CD4-positive, alpha-beta T cell (primary cell): ENCODE measurements at regions not wholly inside any gene's neighbourhood (a gene's known extent, or its start where the extent isn't known, plus 50 kb on each side); places are given as distances from the start of the nearest gene placed in this dataset.

Experiments
- ATAC-seq: fragments of 200-7000 bp; cut with Tn5 transposase; one replicate; pipeline ENCODE4 v1.10.0; 2022; ENCODE audit warnings: mild to moderate bottlenecking; ENCODE audit not compliant: poor library complexity
- CTCF ChIA-PET: fragments of 350-600 bp; sonication (Branson Sonifier 250); formaldehyde crosslinking; loops from one replicate; lab custom pipeline; 2021; ENCODE audit warnings: antibody characterized with exemption, inconsistent platforms; lab: Charles Lee
- POLR2A ChIA-PET: fragments of 350-600 bp; sonication (Branson Sonifier 250); formaldehyde crosslinking; loops from one replicate; lab custom pipeline; 2021; ENCODE audit warnings: antibody characterized with exemption, inconsistent platforms; lab: Charles Lee
- DNase-seq, 14 experiments: peaks; one replicate each; pipeline ENCODE4 v3.0.0-alpha.2; 2013 to 2020; ENCODE audit warnings: mixed read lengths in 2 of 14
- H3K27ac ChIP-seq, 2 donors: one replicate each; pipeline versions ENCODE4 v1.5.1 to v1.7.0; 2013; ENCODE audit warnings: low read length in 2 of 2, low read depth in 1 of 2, mild to moderate bottlenecking in 1 of 2
- H3K27me3 ChIP-seq, 2 experiments: 1 replicate in 1 of 2; 2 replicates in 1 of 2; pipeline versions ENCODE4 v1.6.1 to v1.7.0; 2013; ENCODE audit warnings: low read length in 2 of 2, control low read depth in 1 of 2, mild to moderate bottlenecking in 1 of 2, moderate library complexity in 1 of 2; ENCODE audit not compliant: insufficient read depth in 2 of 2, control insufficient read depth in 1 of 2
- H3K36me3 ChIP-seq: one replicate; pipeline ENCODE4 v1.6.1; 2013; ENCODE audit warnings: low read length, control low read depth; ENCODE audit not compliant: insufficient read depth
- H3K4me1 ChIP-seq: one replicate; pipeline ENCODE4 v1.6.1; 2013; ENCODE audit warnings: low read length, control low read depth; ENCODE audit not compliant: insufficient read depth
- H3K4me3 ChIP-seq: one replicate; pipeline ENCODE4 v1.5.1; 2013; ENCODE audit warnings: mild to moderate bottlenecking, low read length, moderate library complexity
- H3K9me3 ChIP-seq, 2 experiments: 1 replicate in 1 of 2; 2 replicates in 1 of 2; pipeline versions ENCODE4 v1.6.1 to v1.7.0; 2013; ENCODE audit warnings: low read length in 2 of 2, mild to moderate bottlenecking in 2 of 2, control low read depth in 1 of 2, moderate library complexity in 1 of 2; ENCODE audit not compliant: control insufficient read depth in 1 of 2, insufficient read depth in 1 of 2
- H3K27ac Mint-ChIP-seq: one replicate; pipeline ENCODE4 v1.8.0; 2020; ENCODE audit warnings: mixed read lengths
- H3K27me3 Mint-ChIP-seq: one replicate; pipeline ENCODE4 v1.8.0; 2021; ENCODE audit warnings: mixed read lengths
- H3K36me3 Mint-ChIP-seq: one replicate; pipeline ENCODE4 v1.8.0; 2021; ENCODE audit warnings: low read depth, mixed read lengths
- H3K4me1 Mint-ChIP-seq: one replicate; pipeline ENCODE4 v1.8.0; 2021; ENCODE audit warnings: low read depth, mixed read lengths
- H3K4me3 Mint-ChIP-seq: one replicate; pipeline ENCODE4 v1.8.0; 2020; ENCODE audit warnings: mild to moderate bottlenecking, mixed read lengths
- H3K9me3 Mint-ChIP-seq: one replicate; pipeline ENCODE4 v1.8.0; 2020; ENCODE audit warnings: mixed read lengths
- intact Hi-C, 2 experiments: fragments of 100-400 bp; cut with DNase I in 1 of 2; cut with micrococcal nuclease in 1 of 2; formaldehyde crosslinking; loops; one replicate each; pipeline versions ENCODE4 v1.15.1 to v1.9.0; 2023 to 2025; cut with DNase I, micrococcal nuclease
- TF ChIP-seq, protein P1 (sequence below): fragments of 200-600 bp; IDR thresholded peaks from one replicate; pipeline ENCODE4 v1.8.0; 2022; ENCODE audit warnings: antibody characterized with exemption, mild to moderate bottlenecking

GRCh38 chr5:114122852-114123251 is 239.0 kb upstream of the KCNN2 start:
- Histone ChIP-seq H3K4me3 (no peak overlapping the region), H3K27ac (no peak overlapping the region), H3K9me3 (peaks cover 0 to 6% of the 10 kb centered on the region in 2 experiments), H3K36me3 (no peaks in the 10 kb centered on the region), H3K4me1 (no peaks in the 10 kb centered on the region), H3K27me3 (no peaks in the 10 kb centered on the region)
- DNase-seq (no peak), ATAC-seq (no peak)
- Mint-ChIP-seq H3K4me1 (no peaks in the 10 kb centered on the region), H3K27me3 (no peaks in the 10 kb centered on the region), H3K27ac (no peak overlapping the region), H3K36me3 (no peaks in the 10 kb centered on the region), H3K4me3 (no peak overlapping the region), H3K9me3 (peaks cover 6% of the 10 kb centered on the region)
- TF ChIP-seq, protein P1, sequence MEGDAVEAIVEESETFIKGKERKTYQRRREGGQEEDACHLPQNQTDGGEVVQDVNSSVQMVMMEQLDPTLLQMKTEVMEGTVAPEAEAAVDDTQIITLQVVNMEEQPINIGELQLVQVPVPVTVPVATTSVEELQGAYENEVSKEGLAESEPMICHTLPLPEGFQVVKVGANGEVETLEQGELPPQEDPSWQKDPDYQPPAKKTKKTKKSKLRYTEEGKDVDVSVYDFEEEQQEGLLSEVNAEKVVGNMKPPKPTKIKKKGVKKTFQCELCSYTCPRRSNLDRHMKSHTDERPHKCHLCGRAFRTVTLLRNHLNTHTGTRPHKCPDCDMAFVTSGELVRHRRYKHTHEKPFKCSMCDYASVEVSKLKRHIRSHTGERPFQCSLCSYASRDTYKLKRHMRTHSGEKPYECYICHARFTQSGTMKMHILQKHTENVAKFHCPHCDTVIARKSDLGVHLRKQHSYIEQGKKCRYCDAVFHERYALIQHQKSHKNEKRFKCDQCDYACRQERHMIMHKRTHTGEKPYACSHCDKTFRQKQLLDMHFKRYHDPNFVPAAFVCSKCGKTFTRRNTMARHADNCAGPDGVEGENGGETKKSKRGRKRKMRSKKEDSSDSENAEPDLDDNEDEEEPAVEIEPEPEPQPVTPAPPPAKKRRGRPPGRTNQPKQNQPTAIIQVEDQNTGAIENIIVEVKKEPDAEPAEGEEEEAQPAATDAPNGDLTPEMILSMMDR = no peak
- intact Hi-C loops = no loop called here
- POLR2A ChIA-PET = no interaction called here
- CTCF ChIA-PET = no interaction called here

- CTCF ChIA-PET = no interaction called here
- Mint-ChIP-seq H3K4me3 (no peak overlapping the region), H3K27me3 (no peaks in the 10 kb centered on the region), H3K36me3 (no peaks in the 10 kb centered on the region), H3K27ac (no peak overlapping the region), H3K9me3 (peaks cover 6% of the 10 kb centered on the region), H3K4me1 (no peaks in the 10 kb centered on the region)
- H3K4me3 ChIP-seq = no peak overlapping the region
- DNase-seq (no peak), ATAC-seq (no peak)
- peaks cover 0 to 6% of the 10 kb centered on the region in 2 experiments for H3K9me3 ChIP-seq
- H3K27me3 ChIP-seq = no peaks in the 10 kb centered on the region
- no peak overlapping the region for H3K27ac ChIP-seq
- TF ChIP-seq, protein P1 = no peak
- H3K36me3 ChIP-seq = no peaks in the 10 kb centered on the region
- intact Hi-C loops = no loop called here
- H3K4me1 ChIP-seq = no peaks in the 10 kb centered on the region
- POLR2A ChIA-PET = no interaction called here
Measured at GRCh38 chr5:114123654-114124053, 238.2 kb upstream of the KCNN2 start.

- Mint-ChIP-seq H3K4me1 (no peaks in the 10 kb centered on the region), H3K9me3 (peaks cover 19% of the 10 kb centered on the region), H3K36me3 (no peaks in the 10 kb centered on the region), H3K4me3 (no peak overlapping the region), H3K27me3 (no peaks in the 10 kb centered on the region), H3K27ac (no peak overlapping the region)
- TF ChIP-seq, protein P1 = no peak
- Histone ChIP-seq H3K36me3 (no peaks in the 10 kb centered on the region), H3K4me1 (no peaks in the 10 kb centered on the region), H3K27ac (no peak overlapping the region), H3K4me3 (no peak overlapping the region), H3K9me3 (peaks cover 0 to 5% of the 10 kb centered on the region in 2 experiments), H3K27me3 (no peaks in the 10 kb centered on the region)
- ChIA-PET POLR2A (no interaction called here), CTCF (no interaction called here)
- intact Hi-C loops = no loop called here
- DNase-seq = no peak
- ATAC-seq = no peak
Measured at GRCh38 chr5:114146398-114146797, 215.5 kb upstream of the KCNN2 start.
